ENCODE measurements at regions not wholly inside any gene's neighbourhood (a gene's known extent, or its start where the extent isn't known, plus 50 kb on each side); places are given as distances from the start of the nearest gene placed in this dataset.

DNA sequence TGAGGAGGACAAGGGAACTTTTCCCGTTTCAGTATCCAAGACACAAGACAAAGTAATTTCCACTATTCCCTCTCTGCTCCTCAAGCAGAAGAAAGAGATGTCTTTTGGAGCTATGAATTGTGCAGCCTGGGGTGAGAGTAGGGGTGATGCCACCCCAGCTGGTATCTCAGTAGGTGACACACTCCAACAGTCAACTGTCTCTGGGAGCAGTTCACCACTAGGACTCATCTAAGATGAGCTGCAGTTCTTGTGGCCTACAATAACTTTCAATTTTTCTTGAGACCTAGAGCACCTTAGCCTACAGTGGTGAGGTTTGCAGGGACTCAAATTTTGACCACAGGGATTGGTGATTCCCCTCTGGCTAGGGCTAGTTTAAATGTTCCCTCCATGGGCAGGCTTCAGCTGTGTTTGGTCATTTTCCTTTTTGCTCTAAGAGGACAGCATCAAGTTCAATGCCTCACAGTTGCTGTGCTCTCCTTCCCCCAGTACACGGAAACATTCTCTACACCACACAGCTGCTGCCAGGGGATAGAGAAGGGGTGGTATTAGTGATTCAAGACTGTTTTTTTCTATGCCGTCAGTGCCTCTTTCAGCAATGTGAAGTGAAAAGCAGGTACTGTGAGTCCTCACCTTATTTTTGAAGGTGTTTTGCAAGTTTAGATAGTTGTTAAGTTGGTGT, 278.6 kb upstream of the RORB start:
- no peak overlapping the region for H3K4me3 ChIP-seq (replicated peaks in 1 of 3; ENCODE audit: insufficient read depth in 1 of 3, low read depth in 1 of 3, low read length in 3 of 3)
- H3K9me3 ChIP-seq (replicated peaks; ENCODE audit: control insufficient read depth, insufficient read depth, low read length): peaks cover 5% of the 10 kb centered on the region
- BruUV-seq (replicated peaks): no TSS peak
- TF ChIP-seq MYC (IDR thresholded peaks at IDR 0.05; ENCODE audit: low read depth, low read length): no peak
- no peak for TF ChIP-seq FOS (IDR thresholded peaks at IDR 0.05; ENCODE audit: borderline replicate concordance, insufficient read depth, low read length)
- no peak for TF ChIP-seq EZH2 (IDR thresholded peaks at IDR 0.05; ENCODE audit: borderline replicate concordance, low read depth, low read length, severe bottlenecking)
- TF ChIP-seq JUN (IDR thresholded peaks at IDR 0.05; ENCODE audit: borderline replicate concordance, insufficient read depth, insufficient read length, low read depth): no peak
- TF ChIP-seq, protein P1, sequence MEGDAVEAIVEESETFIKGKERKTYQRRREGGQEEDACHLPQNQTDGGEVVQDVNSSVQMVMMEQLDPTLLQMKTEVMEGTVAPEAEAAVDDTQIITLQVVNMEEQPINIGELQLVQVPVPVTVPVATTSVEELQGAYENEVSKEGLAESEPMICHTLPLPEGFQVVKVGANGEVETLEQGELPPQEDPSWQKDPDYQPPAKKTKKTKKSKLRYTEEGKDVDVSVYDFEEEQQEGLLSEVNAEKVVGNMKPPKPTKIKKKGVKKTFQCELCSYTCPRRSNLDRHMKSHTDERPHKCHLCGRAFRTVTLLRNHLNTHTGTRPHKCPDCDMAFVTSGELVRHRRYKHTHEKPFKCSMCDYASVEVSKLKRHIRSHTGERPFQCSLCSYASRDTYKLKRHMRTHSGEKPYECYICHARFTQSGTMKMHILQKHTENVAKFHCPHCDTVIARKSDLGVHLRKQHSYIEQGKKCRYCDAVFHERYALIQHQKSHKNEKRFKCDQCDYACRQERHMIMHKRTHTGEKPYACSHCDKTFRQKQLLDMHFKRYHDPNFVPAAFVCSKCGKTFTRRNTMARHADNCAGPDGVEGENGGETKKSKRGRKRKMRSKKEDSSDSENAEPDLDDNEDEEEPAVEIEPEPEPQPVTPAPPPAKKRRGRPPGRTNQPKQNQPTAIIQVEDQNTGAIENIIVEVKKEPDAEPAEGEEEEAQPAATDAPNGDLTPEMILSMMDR (IDR thresholded peaks at IDR 0.05; ENCODE audit: extremely low read depth in 1 of 2, insufficient read depth in 1 of 2, low read depth in 1 of 2, low read length in 2 of 2): no peak
- TF ChIP-seq GATA2 (IDR thresholded peaks at IDR 0.05; ENCODE audit: insufficient read depth, insufficient read length, low read depth, low read length): no peak
- no peak for TF ChIP-seq POLR2A (IDR thresholded peaks at IDR 0.05; ENCODE audit: low read depth, low read length)
- TF ChIP-seq POLR2AphosphoS5 (IDR thresholded peaks at IDR 0.05; ENCODE audit: insufficient read depth, low read depth, low read length): no peak
- TF ChIP-seq, protein P2, sequence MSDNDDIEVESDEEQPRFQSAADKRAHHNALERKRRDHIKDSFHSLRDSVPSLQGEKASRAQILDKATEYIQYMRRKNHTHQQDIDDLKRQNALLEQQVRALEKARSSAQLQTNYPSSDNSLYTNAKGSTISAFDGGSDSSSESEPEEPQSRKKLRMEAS (IDR thresholded peaks at IDR 0.05; ENCODE audit: insufficient read depth, insufficient read length): no peak
- H3K4me1 ChIP-seq (ENCODE audit: control insufficient read depth, extremely low read depth, insufficient read depth, low read length): no peaks in the 10 kb centered on the region
- no peak overlapping the region for H3K27ac ChIP-seq (ENCODE audit: insufficient read depth, low read depth, low read length)
- FAIRE-seq (no peak), DNase-seq (ENCODE audit: low read depth, low spot score) (no peak)
- no peaks in the 10 kb centered on the region for H3K27me3 ChIP-seq (ENCODE audit: control insufficient read depth in 2 of 2, insufficient read depth in 2 of 2, low read length in 2 of 2)
- H3K4me2 ChIP-seq (ENCODE audit: insufficient read depth, low read length): no peak overlapping the region
- no peaks in the 10 kb centered on the region for H3K79me2 ChIP-seq (ENCODE audit: control insufficient read depth, insufficient read depth, low read length)
- no peaks in the 10 kb centered on the region for H4K20me1 ChIP-seq (replicated peaks; ENCODE audit: control insufficient read depth, extremely low read depth, insufficient read depth, low read length)
- no peak overlapping the region for H2AFZ ChIP-seq (ENCODE audit: low read depth, low read length)
- POLR2A ChIA-PET: no interaction called here
- H3K36me3 ChIP-seq (ENCODE audit: control insufficient read depth in 2 of 2, extremely low read depth in 1 of 2, insufficient read depth in 2 of 2, low read length in 2 of 2): no peaks in the 10 kb centered on the region
- CTCF ChIA-PET: no interaction called here
- dilution Hi-C loops (cut with MboI; ENCODE audit: extremely low pct_ligation_motif_present, low sequenced_read_pairs): no loop called here
- H3K9me1 ChIP-seq (replicated peaks; ENCODE audit: control insufficient read depth, extremely low read depth, insufficient read depth, low read length): no peaks in the 10 kb centered on the region
- intact Hi-C loops (cut with micrococcal nuclease): no loop called here
- no peak overlapping the region for H3K9ac ChIP-seq (replicated peaks; ENCODE audit: extremely low read depth, insufficient read depth, low read length)

Data from endothelial cell of umbilical vein (primary cell).